Muscle of leg (tissue), 3 donors: ENCODE measurements at regions not wholly inside any gene's neighbourhood (a gene's known extent, or its start where the extent isn't known, plus 50 kb on each side); places are given as distances from the start of the nearest gene placed in this dataset.

Source experiments
- DNase-seq: peaks from one replicate; pipeline ENCODE4 v3.0.0; 2013
- H3K27ac ChIP-seq: one replicate; pipeline ENCODE4 v1.5.1; 2013; ENCODE audit warnings: mild to moderate bottlenecking, low read length, control low read depth
- H3K27me3 ChIP-seq: one replicate; pipeline ENCODE4 v1.6.1; 2013; ENCODE audit warnings: low read length; ENCODE audit not compliant: control insufficient read depth, insufficient read depth
- H3K36me3 ChIP-seq: one replicate; pipeline ENCODE4 v1.6.1; 2013; ENCODE audit warnings: low read length; ENCODE audit not compliant: control insufficient read depth, insufficient read depth
- H3K4me1 ChIP-seq: one replicate; pipeline ENCODE4 v1.6.1; 2013; ENCODE audit warnings: low read length; ENCODE audit not compliant: control insufficient read depth, insufficient read depth
- H3K4me3 ChIP-seq: one replicate; pipeline ENCODE4 v1.5.1; 2013; ENCODE audit warnings: low read length, control low read depth
- H3K9me3 ChIP-seq: replicated peaks from 2 replicates; pipeline ENCODE4 v1.6.1; 2013; ENCODE audit warnings: low read depth, low read length; ENCODE audit not compliant: control insufficient read depth
- WGBS: methylation state at CpG from one replicate; pipeline ENCODE4 v1.1.5; 2013; ENCODE audit warnings: missing lambda C conversion rate; ENCODE audit not compliant: insufficient coverage; 5-methylcytosine and 5-hydroxymethylcytosine counted together

- no peak overlapping the region for H3K27ac ChIP-seq
- H3K4me1 ChIP-seq = no peaks in the 10 kb centered on the region
- 80% methylated on average over 1 of the region's 3 CpGs for WGBS
- H3K36me3 ChIP-seq = no peaks in the 10 kb centered on the region
- DNase-seq = no peak
- H3K4me3 ChIP-seq = no peak overlapping the region
- H3K27me3 ChIP-seq = no peaks in the 10 kb centered on the region
- H3K9me3 ChIP-seq = no peaks in the 10 kb centered on the region
Measured at GRCh38 chr7:48755061-48755555, 169.2 kb upstream of the CDC14C start.

GRCh38 chr7:48759431-48760080, 164.8 kb upstream of the CDC14C start:
- Histone ChIP-seq H3K27ac (no peak overlapping the region), H3K36me3 (no peaks in the 10 kb centered on the region), H3K27me3 (no peaks in the 10 kb centered on the region), H3K9me3 (no peaks in the 10 kb centered on the region), H3K4me3 (no peak overlapping the region), H3K4me1 (no peaks in the 10 kb centered on the region)
- no peak for DNase-seq
- 0% methylated on average over 1 of the region's 1 CpG for WGBS

DNA sequence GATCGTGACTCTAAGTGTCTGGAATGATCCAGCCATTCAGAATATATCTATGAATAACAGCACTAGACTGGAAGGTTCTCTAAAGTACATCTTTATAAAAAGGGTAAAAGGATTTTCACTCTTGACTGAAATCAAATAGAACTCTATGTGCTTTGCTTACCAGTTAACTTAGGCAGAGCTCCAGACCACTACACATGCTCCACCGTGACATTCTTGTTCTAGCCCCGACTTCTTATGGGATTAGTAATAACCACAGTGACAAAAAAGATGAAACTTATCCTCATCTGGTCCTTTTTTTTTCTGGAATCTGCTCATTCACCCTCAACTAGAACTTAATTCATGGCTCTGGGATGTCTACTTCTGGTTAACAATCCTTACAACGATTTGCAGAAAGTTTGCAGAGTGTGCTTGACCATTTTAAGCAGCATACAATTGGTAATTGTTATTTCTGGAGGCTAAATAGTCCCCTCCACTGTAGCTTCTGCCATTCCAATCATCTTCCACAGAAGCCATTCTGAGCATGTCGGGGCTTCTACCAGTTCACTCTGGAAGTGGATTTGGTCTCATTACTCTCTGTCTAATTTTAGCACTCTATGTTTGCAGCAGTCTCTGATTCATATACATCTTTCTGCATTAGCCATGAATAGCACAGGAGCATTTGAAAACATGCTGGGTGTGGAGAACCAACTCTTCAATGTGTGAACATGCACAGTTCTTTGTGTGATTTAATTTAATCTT, 163.7 kb upstream of the CDC14C start:
- Histone ChIP-seq H3K4me1 (no peaks in the 10 kb centered on the region), H3K9me3 (no peaks in the 10 kb centered on the region), H3K4me3 (no peak overlapping the region), H3K27ac (no peak overlapping the region), H3K27me3 (no peaks in the 10 kb centered on the region), H3K36me3 (no peaks in the 10 kb centered on the region)
- WGBS = 65% methylated on average over 2 of the region's 5 CpGs
- no peak for DNase-seq

DNA sequence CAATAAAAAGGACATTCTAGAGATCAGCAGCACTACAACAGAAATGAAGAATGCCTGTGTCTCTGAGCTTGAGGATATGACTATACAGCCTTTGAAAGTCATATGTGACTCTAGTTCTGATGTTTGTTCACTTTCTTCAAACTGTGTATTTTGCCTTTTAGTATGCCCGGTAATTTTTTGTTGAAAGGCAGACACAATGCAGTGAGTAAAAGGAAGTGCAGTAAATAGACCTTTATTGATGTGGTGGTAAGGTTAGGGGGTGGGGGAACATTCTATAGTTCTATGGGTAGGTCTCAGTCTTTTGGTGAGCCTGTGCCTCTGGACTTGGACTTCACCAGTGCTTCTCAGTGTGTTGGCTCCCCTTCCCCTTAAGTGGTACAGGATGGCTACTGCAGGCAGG, 143.5 kb upstream of the CDC14C start:
- no CpG with 5 or more reads among the region's 1 CpG for WGBS
- H3K36me3 ChIP-seq = no peaks in the 10 kb centered on the region
- no peaks in the 10 kb centered on the region for H3K27me3 ChIP-seq
- H3K4me3 ChIP-seq = no peak overlapping the region
- no peak for DNase-seq
- no peaks in the 10 kb centered on the region for H3K4me1 ChIP-seq
- H3K9me3 ChIP-seq = no peaks in the 10 kb centered on the region
- H3K27ac ChIP-seq = no peak overlapping the region

- DNase-seq = peak; percentile 4
- H3K27ac ChIP-seq = no peak overlapping the region
- H3K4me1 ChIP-seq = no peaks in the 10 kb centered on the region
- no CpG with 5 or more reads among the region's 3 CpGs for WGBS
- no peaks in the 10 kb centered on the region for H3K9me3 ChIP-seq
- H3K27me3 ChIP-seq = no peaks in the 10 kb centered on the region
- no peak overlapping the region for H3K4me3 ChIP-seq
- H3K36me3 ChIP-seq = no peaks in the 10 kb centered on the region
Measured at GRCh38 chr7:48781752-48782151, 142.6 kb upstream of the CDC14C start.

DNA sequence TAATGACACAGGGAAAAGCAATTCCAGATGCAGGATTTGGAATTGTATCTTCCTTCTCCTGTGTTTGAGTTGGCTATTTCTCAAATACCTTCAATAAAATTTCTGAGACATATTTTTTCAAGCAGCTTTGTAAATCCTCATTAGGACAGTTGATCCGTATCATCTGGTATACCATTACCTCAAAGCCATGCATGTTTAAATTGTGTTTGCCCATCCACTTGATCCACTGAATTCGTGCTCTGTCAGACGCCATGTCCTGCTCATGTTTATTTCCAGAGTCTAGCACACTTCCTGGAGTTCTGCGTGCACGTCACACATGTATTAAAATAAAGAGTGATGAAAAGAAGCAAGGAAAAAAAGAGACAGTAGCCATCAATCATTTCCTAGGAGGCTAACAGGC, 141.8 kb upstream of the CDC14C start:
- Histone ChIP-seq H3K27ac (no peak overlapping the region), H3K4me3 (no peak overlapping the region), H3K9me3 (no peaks in the 10 kb centered on the region), H3K27me3 (no peaks in the 10 kb centered on the region), H3K36me3 (no peaks in the 10 kb centered on the region), H3K4me1 (no peaks in the 10 kb centered on the region)
- DNase-seq = peak; percentile 26
- WGBS = 22% methylated on average over 3 of the region's 5 CpGs

DNA sequence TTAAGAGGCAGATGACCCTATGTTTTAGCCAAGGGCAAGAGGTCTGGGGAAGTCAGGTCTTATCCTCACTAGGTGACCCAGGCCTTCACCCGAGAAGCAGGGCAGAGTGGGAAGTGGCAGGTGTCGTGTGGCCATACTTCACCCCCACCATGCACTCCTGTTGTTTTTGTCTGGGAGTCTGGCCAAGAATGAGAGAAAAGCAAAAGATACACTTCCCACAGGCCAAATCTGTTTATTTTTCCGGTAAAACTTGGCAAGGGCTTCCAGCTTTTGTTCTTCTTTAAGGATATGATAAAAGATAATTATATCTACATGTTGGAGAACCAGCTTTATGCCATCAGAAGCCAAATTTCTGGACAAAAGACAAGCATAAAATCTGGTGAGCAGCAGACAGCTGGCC, 137.4 kb upstream of the CDC14C start:
- no peaks in the 10 kb centered on the region for H3K9me3 ChIP-seq
- no peaks in the 10 kb centered on the region for H3K4me1 ChIP-seq
- no peaks in the 10 kb centered on the region for H3K36me3 ChIP-seq
- DNase-seq = peak; percentile 13
- H3K27me3 ChIP-seq = no peaks in the 10 kb centered on the region
- H3K27ac ChIP-seq = no peak overlapping the region
- no peak overlapping the region for H3K4me3 ChIP-seq
- no CpG with 5 or more reads among the region's 3 CpGs for WGBS

- Histone ChIP-seq H3K4me3 (no peak overlapping the region), H3K27me3 (no peaks in the 10 kb centered on the region), H3K9me3 (no peaks in the 10 kb centered on the region), H3K27ac (no peak overlapping the region), H3K4me1 (no peaks in the 10 kb centered on the region), H3K36me3 (no peaks in the 10 kb centered on the region)
- no peak for DNase-seq
- WGBS = no CpG with 5 or more reads among the region's 2 CpGs
Measured at GRCh38 chr7:48803250-48803649, 121.1 kb upstream of the CDC14C start.

- Histone ChIP-seq H3K27me3 (no peaks in the 10 kb centered on the region), H3K27ac (no peak overlapping the region), H3K36me3 (no peaks in the 10 kb centered on the region), H3K4me3 (no peak overlapping the region), H3K9me3 (no peaks in the 10 kb centered on the region), H3K4me1 (no peaks in the 10 kb centered on the region)
- DNase-seq = no peak
- WGBS = 53% methylated on average over 2 of the region's 4 CpGs
Measured at GRCh38 chr7:48806731-48807130, 117.6 kb upstream of the CDC14C start.

DNA sequence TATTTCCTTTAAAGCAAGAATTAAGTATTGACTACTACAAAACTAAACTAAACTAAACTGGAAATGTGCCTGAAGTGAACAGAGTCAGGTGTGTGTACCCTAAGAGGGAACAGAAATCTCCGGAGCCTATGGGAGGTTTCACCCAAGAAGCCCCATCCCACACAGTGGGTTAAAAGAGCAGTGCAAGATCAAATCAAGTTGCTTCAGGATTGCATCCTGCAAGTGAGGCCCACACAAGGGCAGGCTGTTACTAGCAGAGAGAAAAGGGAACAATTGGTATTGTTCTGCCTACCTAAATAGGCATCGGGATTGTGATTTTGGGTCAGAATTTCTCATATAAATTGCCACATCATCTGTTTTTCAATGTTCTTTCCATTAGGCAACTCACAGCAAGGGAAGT, 113.3 kb upstream of the CDC14C start:
- H3K4me1 ChIP-seq = no peaks in the 10 kb centered on the region
- H3K9me3 ChIP-seq = no peaks in the 10 kb centered on the region
- no peak for DNase-seq
- no peak overlapping the region for H3K27ac ChIP-seq
- no CpG with 5 or more reads among the region's 2 CpGs for WGBS
- H3K36me3 ChIP-seq = no peaks in the 10 kb centered on the region
- no peak overlapping the region for H3K4me3 ChIP-seq
- H3K27me3 ChIP-seq = no peaks in the 10 kb centered on the region
